H1 (cell line): ENCODE measurements at regions not wholly inside any gene's neighbourhood (a gene's known extent, or its start where the extent isn't known, plus 50 kb on each side); places are given as distances from the start of the nearest gene placed in this dataset.

ENCODE experiments used
- CTCF ChIA-PET: fragments of 300-600 bp; sonication (Branson Sonifier 250); formaldehyde crosslinking; loops from one replicate; lab custom pipeline; 2021; ENCODE audit not compliant: partially characterized antibody; lab: Charles Lee
- POLR2A ChIA-PET: fragments of 300-600 bp; sonication (Branson Sonifier 250); formaldehyde crosslinking; loops from one replicate; lab custom pipeline; 2021; ENCODE audit warnings: inconsistent platforms; ENCODE audit not compliant: partially characterized antibody; lab: Charles Lee
- DNase-seq, 2 experiments: peaks; one replicate each; pipeline versions ENCODE4 v3.0.0 to v3.0.0-alpha.2; 2010 to 2022; ENCODE audit warnings: low spot score in 2 of 2, low read depth in 1 of 2, mixed read lengths in 1 of 2
- FAIRE-seq: peaks from 2 replicates; lab custom pipeline; 2011; peaks lifted over from hg19 to GRCh38; lab: Jason Lieb, UNC
- H2AFZ ChIP-seq: 2 replicates; pipeline ENCODE4 v1.8.1; 2012; ENCODE audit warnings: low read length, inconsistent platforms
- H2AK5ac ChIP-seq: 2 replicates; pipeline ENCODE4 v1.6.1; 2013; ENCODE audit warnings: low read depth, low read length
- H2BK120ac ChIP-seq: replicated peaks from 2 replicates; pipeline ENCODE3; 2013; ENCODE audit warnings: low read depth, low read length, inconsistent platforms
- H2BK12ac ChIP-seq: 2 replicates; pipeline ENCODE4 v1.6.1; 2013; ENCODE audit warnings: low read depth, low read length
- H2BK15ac ChIP-seq: 2 replicates; pipeline ENCODE4 v1.6.1; 2013; ENCODE audit warnings: low read length
- H2BK20ac ChIP-seq: 2 replicates; pipeline ENCODE4 v1.6.1; 2013; ENCODE audit warnings: low read length
- H2BK5ac ChIP-seq: 2 replicates; pipeline ENCODE4 v1.6.1; 2013; ENCODE audit warnings: low read depth, low read length
- H3K14ac ChIP-seq: 2 replicates; pipeline ENCODE4 v1.6.1; 2013; ENCODE audit warnings: inconsistent platforms; ENCODE audit not compliant: insufficient read length
- H3K18ac ChIP-seq: 2 replicates; pipeline ENCODE4 v1.6.1; 2013; ENCODE audit warnings: low read length; ENCODE audit errors: extremely low read depth
- H3K23ac ChIP-seq: 2 replicates; pipeline ENCODE4 v1.6.1; 2013; ENCODE audit warnings: inconsistent platforms; ENCODE audit not compliant: insufficient read length
- H3K23me2 ChIP-seq: 2 replicates; pipeline ENCODE4 v1.6.1; 2013; ENCODE audit warnings: low read depth, low read length
- H3K27ac ChIP-seq: 2 replicates; pipeline ENCODE4 v1.6.1; 2011; ENCODE audit warnings: low read depth, low read length, inconsistent platforms
- H3K27me3 ChIP-seq, 4 experiments: replicated peaks in 1 of 4; 1 replicate in 1 of 4; 2 replicates in 3 of 4; pipeline versions ENCODE4 v1.6.1 to v1.8.1; 2011 to 2013; ENCODE audit warnings: low read length in 3 of 4, mild to moderate bottlenecking in 3 of 4, inconsistent platforms in 2 of 4, mixed read lengths in 2 of 4, moderate library complexity in 1 of 4; ENCODE audit not compliant: control insufficient read depth in 3 of 4, insufficient read depth in 3 of 4; ENCODE audit errors: extremely low read depth in 1 of 4
- H3K36me3 ChIP-seq, 4 experiments: 2 replicates each; pipeline versions ENCODE4 v1.6.1 to v1.8.1; 2011 to 2013; ENCODE audit warnings: mild to moderate bottlenecking in 4 of 4, low read length in 3 of 4, moderate library complexity in 2 of 4, control low read depth in 1 of 4, inconsistent platforms in 1 of 4; ENCODE audit not compliant: insufficient read depth in 4 of 4, control insufficient read depth in 2 of 4
- H3K4ac ChIP-seq: replicated peaks from 2 replicates; pipeline ENCODE3; 2013; ENCODE audit warnings: low read length, low read depth, mixed read lengths, inconsistent platforms; ENCODE audit not compliant: insufficient read length
- H3K4me1 ChIP-seq, 4 experiments: replicated peaks in 1 of 4; 1 replicate in 1 of 4; 2 replicates in 3 of 4; pipeline versions ENCODE4 v1.6.1 to v1.8.1; 2011 to 2013; ENCODE audit warnings: low read length in 3 of 4, inconsistent platforms in 2 of 4, mixed read lengths in 1 of 4; ENCODE audit not compliant: insufficient read depth in 4 of 4, control insufficient read depth in 3 of 4
- H3K4me2 ChIP-seq, 2 experiments: 2 replicates each; pipeline versions ENCODE4 v1.6.1 to v1.8.1; 2011 to 2013; ENCODE audit warnings: low read depth in 2 of 2, low read length in 2 of 2, control low read depth in 1 of 2, inconsistent platforms in 1 of 2, mild to moderate bottlenecking in 1 of 2; ENCODE audit not compliant: insufficient read depth in 1 of 2
- H3K4me3 ChIP-seq, 4 experiments: fragments of 200-600, 300-600 bp in 1 of 4; sonication (generic), shearing (Covaris generic), sonication (Bioruptor Twin) in 1 of 4; 2 replicates each; pipeline versions ENCODE4 v1.5.1 to v1.8.1; 2011 to 2016; ENCODE audit warnings: low read length in 4 of 4, low read depth in 3 of 4, control low read depth in 2 of 4, inconsistent platforms in 2 of 4, mild to moderate bottlenecking in 2 of 4, mixed read lengths in 1 of 4, moderate library complexity in 1 of 4; ENCODE audit not compliant: insufficient read depth in 2 of 4; ENCODE audit errors: extremely low read depth in 1 of 4
- H3K56ac ChIP-seq: replicated peaks from 2 replicates; pipeline ENCODE3; 2013; ENCODE audit warnings: low read depth, mild to moderate bottlenecking, mixed read lengths, low read length, inconsistent platforms; ENCODE audit not compliant: insufficient read length
- H3K79me1 ChIP-seq: 2 replicates; pipeline ENCODE4 v1.6.1; 2013; ENCODE audit warnings: low read depth, low read length, control low read depth
- H3K79me2 ChIP-seq, 2 experiments: 2 replicates each; pipeline versions ENCODE4 v1.6.1 to v1.8.1; 2012 to 2013; ENCODE audit warnings: low read length in 2 of 2, mild to moderate bottlenecking in 2 of 2, inconsistent platforms in 1 of 2; ENCODE audit not compliant: insufficient read depth in 2 of 2, control insufficient read depth in 1 of 2
- H3K9ac ChIP-seq, 4 experiments: replicated peaks in 1 of 4; 1 replicate in 1 of 4; 2 replicates in 3 of 4; pipeline versions ENCODE4 v1.6.1 to v1.8.1; 2011 to 2013; ENCODE audit warnings: low read depth in 3 of 4, low read length in 3 of 4, control low read depth in 2 of 4, mild to moderate bottlenecking in 2 of 4, moderate library complexity in 2 of 4, inconsistent platforms in 1 of 4; ENCODE audit errors: extremely low read depth in 1 of 4
- H3K9me3 ChIP-seq, 2 experiments: 2 replicates each; pipeline versions ENCODE4 v1.6.1 to v1.8.1; 2012 to 2013; ENCODE audit warnings: mild to moderate bottlenecking in 2 of 2, moderate library complexity in 2 of 2, control low read depth in 1 of 2, inconsistent platforms in 1 of 2, low read depth in 1 of 2, low read length in 1 of 2, mixed read lengths in 1 of 2; ENCODE audit not compliant: insufficient read depth in 2 of 2
- H4K20me1 ChIP-seq, 2 experiments: replicated peaks in 1 of 2; 2 replicates each; pipeline versions ENCODE3 to v1.8.1; 2011 to 2013; ENCODE audit warnings: inconsistent platforms in 2 of 2, low read length in 2 of 2, mild to moderate bottlenecking in 1 of 2; ENCODE audit not compliant: insufficient read depth in 2 of 2, control insufficient read depth in 1 of 2
- H4K5ac ChIP-seq: 2 replicates; pipeline ENCODE4 v1.6.1; 2013; ENCODE audit warnings: low read length, low read depth, mixed read lengths, inconsistent platforms; ENCODE audit not compliant: insufficient read length
- H4K8ac ChIP-seq: 2 replicates; pipeline ENCODE4 v1.8.0; 2013; ENCODE audit warnings: mild to moderate bottlenecking, moderate library complexity, low read length, inconsistent platforms; ENCODE audit not compliant: insufficient read depth; ENCODE audit errors: extremely low read depth
- H4K91ac ChIP-seq: replicated peaks from 2 replicates; pipeline ENCODE3; 2013; ENCODE audit warnings: low read length, mixed read lengths, inconsistent platforms; ENCODE audit not compliant: insufficient read length
- HDAC6 ChIP-seq: IDR thresholded peaks from one replicate; pipeline ENCODE4 v1.7.1; 2012; ENCODE audit warnings: low read depth, mild to moderate bottlenecking, inconsistent platforms, low read length, moderate library complexity
- WGBS, 2 experiments: shearing (Covaris generic) in 1 of 2; methylation state at CpG; one replicate each; pipeline versions ENCODE4 v1.1.6 to v1.1.7; 2013 to 2015; ENCODE audit warnings: low lambda C conversion rate in 2 of 2, mixed read lengths in 2 of 2, inconsistent platforms in 1 of 2, low coverage in 1 of 2, missing lambda C conversion rate in 1 of 2; ENCODE audit not compliant: insufficient replicate concordance in 2 of 2, insufficient coverage in 1 of 2, insufficient read length in 1 of 2; ENCODE audit errors: extremely low coverage in 1 of 2, missing lambda C conversion rate in 1 of 2; 5-methylcytosine and 5-hydroxymethylcytosine counted together

DNA sequence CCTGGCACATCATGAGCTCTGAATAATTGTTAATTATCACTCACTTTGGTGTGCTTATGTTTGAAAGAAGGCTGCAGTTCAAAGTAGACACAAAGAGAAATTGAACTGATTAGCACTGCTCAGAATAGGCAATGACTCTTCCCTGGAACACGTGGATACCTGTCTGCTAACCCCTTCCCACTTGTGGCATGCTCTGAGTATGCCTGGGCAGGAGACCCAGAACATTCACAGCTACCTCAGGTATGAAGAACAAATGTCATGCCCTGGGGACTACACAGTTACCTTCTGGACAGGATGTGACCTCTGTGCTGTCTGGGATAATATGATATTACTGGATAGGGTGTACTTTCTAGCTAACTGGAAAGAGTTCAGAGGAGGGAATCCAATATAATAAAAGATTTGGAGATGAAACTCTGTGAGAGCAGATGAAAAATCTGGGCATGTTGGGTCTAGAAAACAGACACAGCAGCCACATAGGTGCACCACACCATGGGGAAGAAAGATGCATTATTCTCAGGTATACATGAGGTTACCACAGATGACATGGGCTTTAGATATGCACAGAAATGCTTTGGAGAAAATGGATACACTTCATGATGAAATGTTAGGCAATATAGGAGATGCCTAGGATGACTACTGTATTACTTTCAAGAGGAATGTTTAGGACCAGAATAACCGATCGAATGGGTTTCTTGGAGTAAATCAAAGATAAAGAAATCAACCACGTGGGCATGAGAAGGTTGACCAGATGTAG, 324.2 kb upstream of the PREP start:
- no peaks in the 10 kb centered on the region for H3K4me1 ChIP-seq
- POLR2A ChIA-PET, result no interaction called here
- CTCF ChIA-PET, result interaction anchor here (0.6 to 1.3 kb wide), 4 partner anchors 12 to 574 kb away, joined by 3 to 4 read pairs (median 3); no protein-coding TSS in a partner anchor
- H3K23ac ChIP-seq, result no peak overlapping the region
- no peak overlapping the region for H3K14ac ChIP-seq
- no peak overlapping the region for H2BK5ac ChIP-seq
- no peak overlapping the region for H2BK120ac ChIP-seq
- H4K20me1 ChIP-seq, result no peaks in the 10 kb centered on the region
- no peak overlapping the region for H3K18ac ChIP-seq
- no peak overlapping the region for H4K91ac ChIP-seq
- H3K27me3 ChIP-seq, result no peaks in the 10 kb centered on the region
- no peak overlapping the region for H2BK12ac ChIP-seq
- FAIRE-seq, result no peak
- no peaks in the 10 kb centered on the region for H3K36me3 ChIP-seq
- no peak overlapping the region for H4K8ac ChIP-seq
- no peak for DNase-seq
- H4K5ac ChIP-seq, result no peak overlapping the region
- no peak overlapping the region for H3K4me2 ChIP-seq
- no peak overlapping the region for H2BK15ac ChIP-seq
- no peak overlapping the region for H3K56ac ChIP-seq
- no peak overlapping the region for H3K27ac ChIP-seq
- no peaks in the 10 kb centered on the region for H3K79me2 ChIP-seq
- H3K4me3 ChIP-seq, result no peak overlapping the region
- H3K4ac ChIP-seq, result no peak overlapping the region
- no peak overlapping the region for H2AFZ ChIP-seq
- no peaks in the 10 kb centered on the region for H3K79me1 ChIP-seq
- no peaks in the 10 kb centered on the region for H3K9me3 ChIP-seq
- H2BK20ac ChIP-seq, result no peak overlapping the region
- H3K23me2 ChIP-seq, result no peaks in the 10 kb centered on the region
- WGBS, 2 experiments, result 90% methylated on average over 4 of the region's 4 CpGs; no CpG with 5 or more reads in 1 of the 2 experiments
- TF ChIP-seq HDAC6, result no peak
- TF ChIP-seq, all 59 proteins: peak for 0
- H3K9ac ChIP-seq, result no peak overlapping the region
- no peak overlapping the region for H2AK5ac ChIP-seq
